Smooth muscle cell (in vitro differentiated cells): ENCODE measurements at regions not wholly inside any gene's neighbourhood (a gene's known extent, or its start where the extent isn't known, plus 50 kb on each side); places are given as distances from the start of the nearest gene placed in this dataset.
"Not testable (repeated sequence)": the region's sequence is repeated elsewhere in the genome, so short reads cannot be mapped to it uniquely, and the experiment has no call there.

ENCODE experiments used
- DNase-seq: peaks from one replicate; lab custom pipeline; 2025; ENCODE audit not compliant: unreplicated experiment; lab: John Stamatoyannopoulos, UW
- H2AFZ ChIP-seq: fragments of 200-600 bp; sonication (generic); 2 replicates; pipeline ENCODE4 v1.6.0; 2016; ENCODE audit warnings: antibody characterized with exemption, low read depth, mild to moderate bottlenecking
- H3F3A ChIP-seq: fragments of 200-600 bp; sonication (generic); 2 replicates; pipeline ENCODE4 v1.6.0; 2017; ENCODE audit warnings: antibody characterized with exemption, low read depth
- H3K27ac ChIP-seq: fragments of 200-600 bp; sonication (generic); 2 replicates; pipeline ENCODE4 v1.5.1; 2016; ENCODE audit warnings: low read depth, mild to moderate bottlenecking
- H3K27me3 ChIP-seq: fragments of 200-600 bp; sonication (generic); 2 replicates; pipeline ENCODE4 v1.6.1; 2016; ENCODE audit warnings: low read depth, mild to moderate bottlenecking
- H3K36me3 ChIP-seq: fragments of 200-600 bp; sonication (generic); 2 replicates; pipeline ENCODE4 v1.5.1; 2016; ENCODE audit warnings: low read depth
- H3K4me1 ChIP-seq: fragments of 200-600 bp; sonication (generic); 2 replicates; pipeline ENCODE4 v1.5.1; 2016; ENCODE audit warnings: low read depth
- H3K4me2 ChIP-seq: fragments of 200-600 bp; sonication (generic); 2 replicates; pipeline ENCODE4 v1.6.0; 2016; ENCODE audit warnings: mild to moderate bottlenecking
- H3K4me3 ChIP-seq: fragments of 200-600 bp; sonication (generic); 2 replicates; pipeline ENCODE4 v1.5.1; 2016; ENCODE audit warnings: mild to moderate bottlenecking
- H3K79me2 ChIP-seq: fragments of 200-600 bp; sonication (generic); 2 replicates; pipeline ENCODE4 v1.6.0; 2016; ENCODE audit warnings: low read depth, mild to moderate bottlenecking
- H3K9ac ChIP-seq: fragments of 200-600 bp; sonication (generic); 2 replicates; pipeline ENCODE4 v1.6.0; 2016; ENCODE audit warnings: low read depth
- H3K9me3 ChIP-seq: fragments of 200-600 bp; sonication (generic); replicated peaks from 2 replicates; pipeline ENCODE4 v1.5.1; 2016; ENCODE audit warnings: low read depth
- H4K20me1 ChIP-seq: fragments of 200-600 bp; sonication (generic); 2 replicates; pipeline ENCODE4 v1.6.0; 2016; ENCODE audit warnings: low read depth
- WGBS: methylation state at CpG from one replicate; pipeline ENCODE4 v1.1.7; 2016; ENCODE audit warnings: low lambda C conversion rate; 5-methylcytosine and 5-hydroxymethylcytosine counted together
- TF ChIP-seq, protein P1 (sequence below): fragments of 200-600 bp; sonication (generic); IDR thresholded peaks from 2 replicates; pipeline ENCODE4 v1.5.1; 2017; ENCODE audit warnings: borderline replicate concordance, mild to moderate bottlenecking, antibody characterized with exemption; ENCODE audit not compliant: insufficient read depth, poor library complexity, severe bottlenecking

DNA sequence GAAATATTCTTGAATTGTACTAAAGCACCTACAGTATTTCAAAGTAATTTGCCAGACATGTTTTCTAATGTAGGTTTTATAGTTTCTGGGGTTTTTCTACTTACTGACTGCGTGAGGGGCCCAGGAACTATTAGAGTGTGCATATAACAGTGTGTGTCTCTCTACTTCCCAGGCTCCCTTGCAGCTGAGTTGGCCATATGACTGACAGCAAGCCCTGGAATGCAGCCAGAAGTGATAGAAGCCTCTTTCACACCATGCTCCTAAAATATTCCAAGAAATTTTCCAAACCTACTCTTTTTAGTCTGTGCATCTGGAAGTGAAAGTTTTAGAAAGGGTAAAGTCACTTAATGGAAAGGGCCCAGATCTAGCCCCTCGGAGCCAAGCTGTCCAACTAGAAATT lies 96.7 kb upstream of the SLC7A11 start:
- Histone ChIP-seq H3K9me3 (no peaks in the 10 kb centered on the region), H3K4me2 (no peak overlapping the region), H3K4me1 (no peaks in the 10 kb centered on the region), H3K9ac (no peak overlapping the region), H4K20me1 (no peaks in the 10 kb centered on the region), H2AFZ (no peak overlapping the region), H3K79me2 (no peaks in the 10 kb centered on the region), H3F3A (no peaks in the 10 kb centered on the region), H3K27me3 (no peaks in the 10 kb centered on the region), H3K27ac (no peak overlapping the region), H3K36me3 (no peaks in the 10 kb centered on the region), H3K4me3 (no peak overlapping the region)
- DNase-seq: no peak
- TF ChIP-seq, protein P1, sequence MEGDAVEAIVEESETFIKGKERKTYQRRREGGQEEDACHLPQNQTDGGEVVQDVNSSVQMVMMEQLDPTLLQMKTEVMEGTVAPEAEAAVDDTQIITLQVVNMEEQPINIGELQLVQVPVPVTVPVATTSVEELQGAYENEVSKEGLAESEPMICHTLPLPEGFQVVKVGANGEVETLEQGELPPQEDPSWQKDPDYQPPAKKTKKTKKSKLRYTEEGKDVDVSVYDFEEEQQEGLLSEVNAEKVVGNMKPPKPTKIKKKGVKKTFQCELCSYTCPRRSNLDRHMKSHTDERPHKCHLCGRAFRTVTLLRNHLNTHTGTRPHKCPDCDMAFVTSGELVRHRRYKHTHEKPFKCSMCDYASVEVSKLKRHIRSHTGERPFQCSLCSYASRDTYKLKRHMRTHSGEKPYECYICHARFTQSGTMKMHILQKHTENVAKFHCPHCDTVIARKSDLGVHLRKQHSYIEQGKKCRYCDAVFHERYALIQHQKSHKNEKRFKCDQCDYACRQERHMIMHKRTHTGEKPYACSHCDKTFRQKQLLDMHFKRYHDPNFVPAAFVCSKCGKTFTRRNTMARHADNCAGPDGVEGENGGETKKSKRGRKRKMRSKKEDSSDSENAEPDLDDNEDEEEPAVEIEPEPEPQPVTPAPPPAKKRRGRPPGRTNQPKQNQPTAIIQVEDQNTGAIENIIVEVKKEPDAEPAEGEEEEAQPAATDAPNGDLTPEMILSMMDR: no peak
- 95% methylated on average over 2 of the region's 2 CpGs for WGBS

DNA sequence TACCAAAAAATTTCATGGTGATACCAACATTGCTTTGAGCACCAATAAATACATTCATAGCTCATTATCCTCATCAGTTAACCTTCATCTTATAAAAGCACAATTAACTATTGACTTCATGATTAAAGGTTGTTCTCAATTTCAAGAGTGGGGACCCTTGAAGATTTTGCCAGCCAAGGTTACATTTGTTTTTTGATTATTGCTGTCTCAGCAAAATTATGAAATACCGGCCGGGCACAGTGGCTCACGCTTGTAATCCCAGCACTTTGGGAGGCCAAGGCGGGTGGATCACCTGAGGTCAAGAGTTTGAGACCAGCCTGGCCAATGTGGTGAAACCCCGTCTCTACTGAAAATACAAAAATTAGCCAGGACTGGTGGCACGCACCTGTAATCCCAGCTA lies 96.1 kb upstream of the SLC7A11 start:
- not testable (repeated sequence) for H3K36me3 ChIP-seq, H3K9me3 ChIP-seq, H3K79me2 ChIP-seq, H3F3A ChIP-seq, H3K4me2 ChIP-seq, H2AFZ ChIP-seq, H3K27ac ChIP-seq, H3K4me1 ChIP-seq, H4K20me1 ChIP-seq, H3K4me3 ChIP-seq, DNase-seq, H3K9ac ChIP-seq, H3K27me3 ChIP-seq
- 94% methylated on average over 6 of the region's 6 CpGs for WGBS

DNA sequence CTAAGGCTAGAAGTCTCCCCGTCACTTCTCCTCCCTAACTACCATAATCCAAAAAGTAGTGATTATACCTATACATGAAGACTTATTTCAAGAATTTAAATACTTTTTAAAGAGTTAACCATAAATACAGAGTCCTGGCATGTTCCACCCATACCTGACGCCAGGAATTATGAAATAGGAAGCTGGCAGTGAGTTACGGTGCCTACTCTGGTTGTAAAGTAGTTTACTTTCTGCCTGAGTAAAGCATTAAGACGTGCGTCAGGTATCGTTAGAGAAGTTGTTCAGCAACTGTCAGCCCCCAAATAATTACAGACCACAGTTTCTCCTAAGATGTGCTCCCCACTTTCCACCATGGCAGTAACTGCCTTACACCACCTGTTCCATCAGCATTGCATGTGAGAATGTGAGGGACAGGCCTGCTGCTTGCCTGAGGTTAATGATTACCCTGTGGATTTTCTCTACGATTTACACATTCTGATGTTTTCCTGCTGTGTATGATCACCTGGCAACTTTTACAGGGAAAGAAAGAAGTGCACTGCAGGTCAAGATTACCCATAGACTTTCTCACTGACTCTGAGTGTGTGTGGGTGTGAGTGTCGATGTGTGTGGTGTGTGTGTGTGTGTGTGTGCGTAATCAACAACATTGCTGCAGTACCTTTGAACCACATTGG lies 92.3 kb upstream of the SLC7A11 start:
- H3K4me1 ChIP-seq: no peaks in the 10 kb centered on the region
- WGBS: 89% methylated on average over 9 of the region's 9 CpGs
- no peak overlapping the region for H3K4me2 ChIP-seq
- no peaks in the 10 kb centered on the region for H3K9me3 ChIP-seq
- DNase-seq: no peak
- no peak overlapping the region for H2AFZ ChIP-seq
- H3K79me2 ChIP-seq: no peaks in the 10 kb centered on the region
- TF ChIP-seq, protein P1: no peak
- H3K9ac ChIP-seq: no peak overlapping the region
- H3F3A ChIP-seq: no peaks in the 10 kb centered on the region
- no peaks in the 10 kb centered on the region for H4K20me1 ChIP-seq
- no peak overlapping the region for H3K4me3 ChIP-seq
- no peaks in the 10 kb centered on the region for H3K36me3 ChIP-seq
- H3K27ac ChIP-seq: no peak overlapping the region
- no peaks in the 10 kb centered on the region for H3K27me3 ChIP-seq

- H3K9me3 ChIP-seq, H3K4me2 ChIP-seq, H3K4me3 ChIP-seq, H3K9ac ChIP-seq, H3K27ac ChIP-seq, H3K79me2 ChIP-seq, H2AFZ ChIP-seq, H3F3A ChIP-seq, H3K27me3 ChIP-seq, H3K36me3 ChIP-seq, H4K20me1 ChIP-seq, DNase-seq, H3K4me1 ChIP-seq: not testable (repeated sequence)
- 91% methylated on average over 1 of the region's 1 CpG for WGBS
These were observed 90.3 kb upstream of the SLC7A11 start for GRCh38 chr4:138332415-138332814.

DNA sequence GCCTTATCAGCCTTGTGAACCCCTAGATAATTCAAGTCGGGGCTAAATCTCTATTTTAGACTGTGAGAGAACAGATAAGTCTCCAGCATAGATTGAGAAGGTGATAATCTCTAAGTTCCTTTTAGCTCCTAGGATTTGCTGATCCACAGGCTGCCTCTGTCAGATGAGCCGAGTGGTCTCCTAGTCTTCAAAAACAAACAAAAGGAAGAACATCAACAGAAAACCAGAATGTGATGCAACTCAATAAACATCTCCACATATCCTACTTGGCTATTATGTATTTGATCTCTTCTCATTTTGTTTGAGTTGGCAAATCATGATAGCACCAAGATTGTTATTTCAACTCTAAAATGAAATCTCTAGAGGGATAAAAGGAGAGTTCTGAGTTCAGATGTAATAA lies 88.4 kb upstream of the SLC7A11 start:
- H3K9me3 ChIP-seq: no peaks in the 10 kb centered on the region
- H3K9ac ChIP-seq: no peak overlapping the region
- H3K27ac ChIP-seq: no peak overlapping the region
- no peak overlapping the region for H3K4me3 ChIP-seq
- DNase-seq: no peak
- no peak overlapping the region for H3K4me2 ChIP-seq
- no peak overlapping the region for H2AFZ ChIP-seq
- peaks cover 5% of the 10 kb centered on the region for H3K4me1 ChIP-seq
- no peaks in the 10 kb centered on the region for H3K79me2 ChIP-seq
- no peaks in the 10 kb centered on the region for H3K36me3 ChIP-seq
- no peaks in the 10 kb centered on the region for H4K20me1 ChIP-seq
- 32% methylated on average over 2 of the region's 2 CpGs for WGBS
- TF ChIP-seq, protein P1: no peak
- no peaks in the 10 kb centered on the region for H3K27me3 ChIP-seq
- H3F3A ChIP-seq: no peaks in the 10 kb centered on the region
